Mesendoderm (in vitro differentiated cells): ENCODE measurements at regions not wholly inside any gene's neighbourhood (a gene's known extent, or its start where the extent isn't known, plus 50 kb on each side); places are given as distances from the start of the nearest gene placed in this dataset.
"Not testable (repeated sequence)": the region's sequence is repeated elsewhere in the genome, so short reads cannot be mapped to it uniquely, and the experiment has no call there.

ENCODE experiments used
- DNase-seq: peaks from one replicate; pipeline ENCODE4 v3.0.0; 2013
- H2AK5ac ChIP-seq: 2 replicates; pipeline ENCODE4 v1.6.1; 2013; ENCODE audit warnings: low read length, inconsistent platforms
- H2BK120ac ChIP-seq: 2 replicates; pipeline ENCODE4 v1.6.1; 2013; ENCODE audit warnings: low read depth, mild to moderate bottlenecking, low read length, moderate library complexity, mixed read lengths
- H2BK15ac ChIP-seq: replicated peaks from 2 replicates; pipeline ENCODE4 v1.6.1; 2013; ENCODE audit warnings: low read depth, mild to moderate bottlenecking, moderate library complexity
- H2BK5ac ChIP-seq: 2 replicates; pipeline ENCODE4 v1.6.1; 2013; ENCODE audit warnings: low read length, inconsistent platforms
- H3K18ac ChIP-seq: 2 replicates; pipeline ENCODE4 v1.6.1; 2013; ENCODE audit warnings: mild to moderate bottlenecking, low read length, mixed read lengths
- H3K23ac ChIP-seq: one replicate; pipeline ENCODE4 v1.6.1; 2013; ENCODE audit warnings: low read length
- H3K27ac ChIP-seq: 2 replicates; pipeline ENCODE4 v1.5.1; 2013; ENCODE audit warnings: low read depth, mild to moderate bottlenecking, inconsistent platforms, low read length, moderate library complexity
- H3K27me3 ChIP-seq: 2 replicates; pipeline ENCODE4 v1.6.1; 2013; ENCODE audit warnings: low read length, control low read depth, mild to moderate bottlenecking, inconsistent platforms; ENCODE audit not compliant: insufficient read depth, poor library complexity
- H3K36me3 ChIP-seq: 2 replicates; pipeline ENCODE4 v1.6.1; 2013; ENCODE audit warnings: low read length, inconsistent platforms; ENCODE audit not compliant: control insufficient read depth, insufficient read depth
- H3K4ac ChIP-seq: one replicate; pipeline ENCODE4 v1.6.1; 2013; ENCODE audit warnings: low read depth, mild to moderate bottlenecking, low read length, moderate library complexity
- H3K4me1 ChIP-seq: 2 replicates; pipeline ENCODE4 v1.6.1; 2013; ENCODE audit warnings: low read depth, low read length, inconsistent platforms; ENCODE audit not compliant: control insufficient read depth
- H3K4me2 ChIP-seq: 2 replicates; pipeline ENCODE4 v1.6.1; 2013; ENCODE audit warnings: low read length
- H3K4me3 ChIP-seq: 2 replicates; pipeline ENCODE4 v1.5.1; 2013; ENCODE audit warnings: mild to moderate bottlenecking, low read length
- H3K56ac ChIP-seq: one replicate; pipeline ENCODE4 v1.6.1; 2013; ENCODE audit warnings: low read length
- H3K79me1 ChIP-seq: 2 replicates; pipeline ENCODE4 v1.6.1; 2013; ENCODE audit warnings: low read length, inconsistent platforms
- H3K79me2 ChIP-seq: 2 replicates; pipeline ENCODE4 v1.6.1; 2013; ENCODE audit warnings: mild to moderate bottlenecking, low read length; ENCODE audit not compliant: control insufficient read depth, insufficient read depth
- H3K9ac ChIP-seq: 2 replicates; pipeline ENCODE4 v1.6.1; 2013; ENCODE audit warnings: low read length, inconsistent platforms
- H4K5ac ChIP-seq: one replicate; pipeline ENCODE4 v1.6.1; 2013; ENCODE audit warnings: low read length
- H4K8ac ChIP-seq: one replicate; pipeline ENCODE4 v1.6.1; 2013; ENCODE audit warnings: low read depth, mild to moderate bottlenecking, control low read depth, low read length, moderate library complexity
- WGBS: extraction: QIAGEN DNeasy Blood & Tissue Kit; methylation state at CpG from one replicate; pipeline ENCODE4 v1.1.7; 2013; ENCODE audit warnings: low lambda C conversion rate, missing lambda C conversion rate; ENCODE audit not compliant: insufficient coverage; ENCODE audit errors: extremely low coverage; 5-methylcytosine and 5-hydroxymethylcytosine counted together

- H3K27ac ChIP-seq, result no peak overlapping the region
- no peaks in the 10 kb centered on the region for H3K79me2 ChIP-seq
- no peak overlapping the region for H3K23ac ChIP-seq
- H3K18ac ChIP-seq, result no peak overlapping the region
- no peak overlapping the region for H3K56ac ChIP-seq
- H3K4me3 ChIP-seq, result no peak overlapping the region
- no peak overlapping the region for H2BK15ac ChIP-seq
- no CpG with 5 or more reads among the region's 10 CpGs for WGBS
- no peak overlapping the region for H3K9ac ChIP-seq
- no peak overlapping the region for H3K4ac ChIP-seq
- no peaks in the 10 kb centered on the region for H3K79me1 ChIP-seq
- no peaks in the 10 kb centered on the region for H3K36me3 ChIP-seq
- no peak overlapping the region for H2AK5ac ChIP-seq
- no peaks in the 10 kb centered on the region for H3K4me1 ChIP-seq
- H3K27me3 ChIP-seq, result no peaks in the 10 kb centered on the region
- H4K5ac ChIP-seq, result no peak overlapping the region
- H4K8ac ChIP-seq, result no peak overlapping the region
- no peak overlapping the region for H2BK5ac ChIP-seq
- H3K4me2 ChIP-seq, result no peak overlapping the region
- no peak for DNase-seq
- H2BK120ac ChIP-seq, result no peak overlapping the region
These were observed 401.9 kb upstream of the IRX2 start for GRCh38 chr5:3153226-3153858.

DNA sequence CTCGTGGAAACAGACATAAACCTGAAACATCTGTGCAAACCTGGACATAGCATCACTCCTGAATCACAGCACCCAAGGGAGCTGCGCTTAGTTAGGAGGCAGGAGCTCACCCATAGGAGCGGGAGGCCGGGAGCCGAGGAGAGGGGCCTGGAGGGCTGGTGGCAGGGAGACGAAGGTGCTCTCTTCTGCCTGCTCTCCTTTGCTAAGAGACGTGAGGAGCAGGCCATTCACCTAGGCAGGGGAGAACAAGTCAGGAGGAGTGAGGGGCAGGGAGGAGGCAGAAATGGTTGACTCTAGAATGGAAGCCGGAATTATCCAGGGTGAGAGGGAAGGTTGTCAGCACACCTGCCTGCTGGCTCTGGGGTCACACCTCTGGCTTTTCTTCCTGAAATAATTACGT lies 398.4 kb upstream of the IRX2 start:
- H2AK5ac ChIP-seq, result no peak overlapping the region
- no peak overlapping the region for H3K4me2 ChIP-seq
- H3K4me3 ChIP-seq, result no peak overlapping the region
- H2BK5ac ChIP-seq, result no peak overlapping the region
- H3K79me2 ChIP-seq, result no peaks in the 10 kb centered on the region
- no peaks in the 10 kb centered on the region for H3K36me3 ChIP-seq
- H4K5ac ChIP-seq, result no peak overlapping the region
- H3K27me3 ChIP-seq, result no peaks in the 10 kb centered on the region
- H3K23ac ChIP-seq, result no peak overlapping the region
- no peak overlapping the region for H3K56ac ChIP-seq
- H3K4ac ChIP-seq, result no peak overlapping the region
- H3K9ac ChIP-seq, result no peak overlapping the region
- H2BK120ac ChIP-seq, result no peak overlapping the region
- H4K8ac ChIP-seq, result no peak overlapping the region
- no peaks in the 10 kb centered on the region for H3K79me1 ChIP-seq
- H2BK15ac ChIP-seq, result no peak overlapping the region
- WGBS, result no CpG with 5 or more reads among the region's 9 CpGs
- H3K4me1 ChIP-seq, result no peaks in the 10 kb centered on the region
- no peak overlapping the region for H3K27ac ChIP-seq
- no peak overlapping the region for H3K18ac ChIP-seq
- DNase-seq, result no peak

- not testable (repeated sequence) for H3K4me1 ChIP-seq, H2BK5ac ChIP-seq
These were observed 395.9 kb upstream of the IRX2 start for GRCh38 chr5:3147405-3147804.

GRCh38 chr5:3145641-3146040 lies 394.2 kb upstream of the IRX2 start:
- Histone ChIP-seq H3K27me3 (no peaks in the 10 kb centered on the region), H3K23ac (no peak overlapping the region), H2BK5ac (no peak overlapping the region), H2BK15ac (no peak overlapping the region), H3K18ac (no peak overlapping the region), H3K9ac (no peak overlapping the region), H3K36me3 (no peaks in the 10 kb centered on the region), H3K27ac (no peak overlapping the region), H2AK5ac (no peak overlapping the region), H3K4me2 (no peak overlapping the region), H4K8ac (no peak overlapping the region), H3K79me1 (no peaks in the 10 kb centered on the region), H2BK120ac (no peak overlapping the region), H4K5ac (no peak overlapping the region), H3K4me3 (no peak overlapping the region), H3K56ac (no peak overlapping the region), H3K79me2 (no peaks in the 10 kb centered on the region), H3K4ac (no peak overlapping the region), H3K4me1 (no peaks in the 10 kb centered on the region)
- WGBS, result no CpG with 5 or more reads among the region's 5 CpGs
- no peak for DNase-seq

More at GRCh38 chr5:3147405-3147804, 395.9 kb upstream of the IRX2 start:
- not testable (repeated sequence) for H3K79me2 ChIP-seq, H3K4ac ChIP-seq, H3K4me2 ChIP-seq, H3K79me1 ChIP-seq, H3K56ac ChIP-seq, H4K8ac ChIP-seq, H3K27me3 ChIP-seq, H3K18ac ChIP-seq, H3K36me3 ChIP-seq, H2BK15ac ChIP-seq, H3K4me3 ChIP-seq, H4K5ac ChIP-seq, H2AK5ac ChIP-seq, H3K9ac ChIP-seq, DNase-seq, H3K23ac ChIP-seq, H3K27ac ChIP-seq, H2BK120ac ChIP-seq
- WGBS, result no CpG with 5 or more reads among the region's 1 CpG

- Histone ChIP-seq H3K4me3 (no peak overlapping the region), H2AK5ac (no peak overlapping the region), H2BK5ac (no peak overlapping the region), H3K56ac (no peak overlapping the region), H2BK15ac (no peak overlapping the region), H2BK120ac (no peak overlapping the region), H3K9ac (no peak overlapping the region), H3K27ac (no peak overlapping the region), H3K79me1 (no peaks in the 10 kb centered on the region), H3K79me2 (no peaks in the 10 kb centered on the region), H3K27me3 (no peaks in the 10 kb centered on the region), H3K36me3 (no peaks in the 10 kb centered on the region), H3K4ac (no peak overlapping the region), H4K8ac (no peak overlapping the region), H4K5ac (no peak overlapping the region), H3K4me2 (no peak overlapping the region), H3K4me1 (no peaks in the 10 kb centered on the region), H3K23ac (no peak overlapping the region), H3K18ac (no peak overlapping the region)
- no CpG with 5 or more reads among the region's 12 CpGs for WGBS
- no peak for DNase-seq
These were observed 391.9 kb upstream of the IRX2 start for GRCh38 chr5:3143382-3143781.
